Calu3 (cell line): ENCODE measurements at regions not wholly inside any gene's neighbourhood (a gene's known extent, or its start where the extent isn't known, plus 50 kb on each side); places are given as distances from the start of the nearest gene placed in this dataset.

Experiments
- BruUV-seq: library from RNA; stranded (reverse); fragments of 400-500 nt; replicated peaks from 2 replicates; lab custom pipeline; 2021; lab: Mats Ljungman, UMichigan
- CTCF ChIA-PET: fragments of 300-600 bp; sonication (Branson Sonifier 250); formaldehyde crosslinking; loops from one replicate; lab custom pipeline; 2022; ENCODE audit warnings: antibody characterized with exemption; lab: Charles Lee
- DNase-seq: peaks from one replicate; pipeline ENCODE4 v3.0.0; 2022
- H3K27ac Mint-ChIP-seq: one replicate; pipeline ENCODE4 v1.8.0; 2022; ENCODE audit warnings: mixed read lengths; ENCODE audit not compliant: unreplicated experiment
- H3K27me3 Mint-ChIP-seq: one replicate; pipeline ENCODE4 v1.8.0; 2022; ENCODE audit warnings: mixed read lengths; ENCODE audit not compliant: unreplicated experiment
- H3K36me3 Mint-ChIP-seq: one replicate; pipeline ENCODE4 v1.8.0; 2022; ENCODE audit warnings: mild to moderate bottlenecking, moderate library complexity, mixed read lengths; ENCODE audit not compliant: insufficient read depth, unreplicated experiment
- H3K4me1 Mint-ChIP-seq: one replicate; pipeline ENCODE4 v1.8.0; 2022; ENCODE audit warnings: mild to moderate bottlenecking, low read depth, mixed read lengths; ENCODE audit not compliant: unreplicated experiment
- H3K4me3 Mint-ChIP-seq: one replicate; pipeline ENCODE4 v1.8.0; 2022; ENCODE audit warnings: mild to moderate bottlenecking, low read depth, moderate library complexity, mixed read lengths; ENCODE audit not compliant: unreplicated experiment
- H3K9me3 Mint-ChIP-seq: one replicate; pipeline ENCODE4 v1.8.0; 2022; ENCODE audit warnings: low read depth, mixed read lengths; ENCODE audit not compliant: unreplicated experiment
- intact Hi-C: fragments of 100-400 bp; cut with micrococcal nuclease; formaldehyde crosslinking; loops from one replicate; pipeline ENCODE4 v1.10.0; 2022; ENCODE audit not compliant: unreplicated experiment
- TF ChIP-seq, protein P1 (sequence below): fragments of 200-600 bp; IDR thresholded peaks from one replicate; pipeline ENCODE4 v1.8.0; 2022; ENCODE audit warnings: antibody characterized with exemption; ENCODE audit not compliant: unreplicated experiment

DNA sequence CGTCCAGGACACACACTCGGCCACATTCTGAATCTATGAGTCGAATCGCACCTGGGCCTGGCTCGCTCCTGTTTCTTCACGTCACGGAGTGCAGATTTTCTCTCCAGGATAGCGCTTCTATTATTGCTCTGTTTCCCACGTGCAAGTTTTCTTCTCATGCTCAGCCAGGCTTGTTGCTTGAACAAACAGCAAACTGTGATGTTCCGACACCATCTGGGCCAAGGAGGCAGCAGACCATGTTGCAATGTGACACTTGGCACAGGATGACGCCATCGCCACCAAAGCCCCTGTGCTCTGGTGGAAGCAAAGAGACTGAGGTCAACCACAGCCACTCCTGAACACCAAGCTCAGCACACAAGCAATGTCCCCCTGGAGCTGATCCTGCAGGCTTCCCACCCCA is 507.1 kb upstream of the ADARB2 start:
- BruUV-seq = no TSS peak

DNA sequence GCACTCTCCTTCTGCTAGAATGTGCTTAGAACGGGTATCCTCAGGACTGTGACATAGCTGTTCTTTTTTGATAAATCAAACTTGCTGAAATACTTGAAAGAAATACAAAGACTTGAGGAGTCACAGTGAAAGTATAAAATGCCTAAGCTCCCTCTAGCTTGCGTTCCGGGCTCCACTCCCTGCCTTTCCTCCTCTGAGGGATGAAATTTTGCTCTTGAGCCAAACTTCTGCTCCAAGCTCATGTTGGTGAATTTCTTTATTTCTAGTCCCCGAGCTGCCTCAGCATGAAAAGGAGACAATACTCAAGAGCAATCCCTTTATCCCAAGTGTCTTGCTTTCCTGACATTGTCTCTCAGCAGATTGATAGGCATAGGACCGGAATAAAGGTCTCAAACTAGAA is 499.6 kb upstream of the ADARB2 start:
- intact Hi-C loops = no loop called here
- CTCF ChIA-PET = no interaction called here
- H3K27ac Mint-ChIP-seq = no peak overlapping the region
- H3K9me3 Mint-ChIP-seq = peaks cover 7% of the 10 kb centered on the region
- H3K4me1 Mint-ChIP-seq = no peaks in the 10 kb centered on the region
- TF ChIP-seq, protein P1, sequence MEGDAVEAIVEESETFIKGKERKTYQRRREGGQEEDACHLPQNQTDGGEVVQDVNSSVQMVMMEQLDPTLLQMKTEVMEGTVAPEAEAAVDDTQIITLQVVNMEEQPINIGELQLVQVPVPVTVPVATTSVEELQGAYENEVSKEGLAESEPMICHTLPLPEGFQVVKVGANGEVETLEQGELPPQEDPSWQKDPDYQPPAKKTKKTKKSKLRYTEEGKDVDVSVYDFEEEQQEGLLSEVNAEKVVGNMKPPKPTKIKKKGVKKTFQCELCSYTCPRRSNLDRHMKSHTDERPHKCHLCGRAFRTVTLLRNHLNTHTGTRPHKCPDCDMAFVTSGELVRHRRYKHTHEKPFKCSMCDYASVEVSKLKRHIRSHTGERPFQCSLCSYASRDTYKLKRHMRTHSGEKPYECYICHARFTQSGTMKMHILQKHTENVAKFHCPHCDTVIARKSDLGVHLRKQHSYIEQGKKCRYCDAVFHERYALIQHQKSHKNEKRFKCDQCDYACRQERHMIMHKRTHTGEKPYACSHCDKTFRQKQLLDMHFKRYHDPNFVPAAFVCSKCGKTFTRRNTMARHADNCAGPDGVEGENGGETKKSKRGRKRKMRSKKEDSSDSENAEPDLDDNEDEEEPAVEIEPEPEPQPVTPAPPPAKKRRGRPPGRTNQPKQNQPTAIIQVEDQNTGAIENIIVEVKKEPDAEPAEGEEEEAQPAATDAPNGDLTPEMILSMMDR = no peak
- no peaks in the 10 kb centered on the region for H3K36me3 Mint-ChIP-seq
- no peaks in the 10 kb centered on the region for H3K27me3 Mint-ChIP-seq
- no TSS peak for BruUV-seq
- DNase-seq = no peak
- H3K4me3 Mint-ChIP-seq = no peak overlapping the region

More for the DNA sequence above, 507.1 kb upstream of the ADARB2 start:
- Mint-ChIP-seq H3K27ac (no peak overlapping the region), H3K4me3 (no peak overlapping the region), H3K27me3 (no peaks in the 10 kb centered on the region), H3K9me3 (no peaks in the 10 kb centered on the region), H3K36me3 (no peaks in the 10 kb centered on the region), H3K4me1 (no peaks in the 10 kb centered on the region)
- no peak for DNase-seq
- intact Hi-C loops = no loop called here
- TF ChIP-seq, protein P1 = no peak
- CTCF ChIA-PET = no interaction called here

DNA sequence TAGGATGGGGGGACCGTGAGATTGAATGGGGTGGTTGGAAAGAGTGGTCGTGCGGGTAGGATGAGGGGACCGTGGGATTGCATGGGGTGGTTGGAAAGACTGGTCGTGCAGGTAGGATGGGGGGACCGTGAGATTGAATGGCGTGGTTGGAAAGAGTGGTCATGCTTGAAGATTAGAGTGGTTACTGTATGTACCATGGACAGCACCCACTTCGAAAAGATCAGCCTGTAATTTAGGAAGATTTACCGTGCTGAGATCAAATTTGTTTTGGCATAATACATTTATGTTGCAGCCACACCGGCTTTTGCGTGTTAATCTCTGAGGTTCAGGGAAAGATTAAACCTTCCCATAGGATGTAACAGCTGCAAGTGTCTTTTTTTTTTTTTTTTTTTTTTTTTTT is 495.2 kb upstream of the ADARB2 start:
- TF ChIP-seq, protein P1 = no peak
- H3K27me3 Mint-ChIP-seq = no peaks in the 10 kb centered on the region
- peaks cover 7% of the 10 kb centered on the region for H3K9me3 Mint-ChIP-seq
- H3K4me1 Mint-ChIP-seq = no peaks in the 10 kb centered on the region
- DNase-seq = no peak
- no peak overlapping the region for H3K27ac Mint-ChIP-seq
- intact Hi-C loops = no loop called here
- CTCF ChIA-PET = no interaction called here
- BruUV-seq = no TSS peak
- no peak overlapping the region for H3K4me3 Mint-ChIP-seq
- H3K36me3 Mint-ChIP-seq = no peaks in the 10 kb centered on the region

DNA sequence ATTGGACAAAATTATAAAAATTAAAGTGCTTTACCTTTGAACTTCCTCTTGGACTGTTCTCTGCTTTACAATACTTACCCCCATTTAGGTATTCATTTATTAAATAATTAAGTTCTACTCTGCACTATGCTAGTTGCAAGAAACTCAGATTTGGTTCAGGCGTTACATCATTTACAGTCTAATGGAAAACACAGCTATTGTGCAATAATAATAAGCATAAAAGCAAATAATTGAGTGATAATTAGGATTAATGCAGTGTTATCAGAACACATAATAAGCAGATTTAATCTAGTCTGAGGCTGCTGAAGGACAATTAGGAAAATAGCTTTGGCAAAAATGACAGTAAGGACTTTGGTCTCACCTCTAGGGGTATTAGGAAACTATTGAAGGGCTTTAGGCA is 493.2 kb upstream of the ADARB2 start:
- H3K9me3 Mint-ChIP-seq = peaks cover 3% of the 10 kb centered on the region
- no peak for DNase-seq
- intact Hi-C loops = no loop called here
- no peaks in the 10 kb centered on the region for H3K27me3 Mint-ChIP-seq
- TF ChIP-seq, protein P1 = no peak
- CTCF ChIA-PET = no interaction called here
- H3K27ac Mint-ChIP-seq = no peak overlapping the region
- H3K36me3 Mint-ChIP-seq = no peaks in the 10 kb centered on the region
- no peaks in the 10 kb centered on the region for H3K4me1 Mint-ChIP-seq
- BruUV-seq = no TSS peak
- no peak overlapping the region for H3K4me3 Mint-ChIP-seq
